SU-DHL-6 (cell line): ENCODE measurements at regions not wholly inside any gene's neighbourhood (a gene's known extent, or its start where the extent isn't known, plus 50 kb on each side); places are given as distances from the start of the nearest gene placed in this dataset.

Experiments
- H2AFZ ChIP-seq: fragments of 200-600 bp; sonication (generic); 2 replicates; pipeline ENCODE4 v1.6.1; 2014; ENCODE audit warnings: low read depth, mild to moderate bottlenecking, moderate library complexity, mixed read lengths, antibody characterized with exemption, low read length; ENCODE audit not compliant: severe bottlenecking
- H3F3A ChIP-seq: fragments of 200-600 bp; shearing (Covaris generic); 2 replicates; pipeline ENCODE4 v1.6.0; 2016; ENCODE audit warnings: antibody characterized with exemption, mild to moderate bottlenecking; ENCODE audit not compliant: insufficient read depth
- H3K27ac ChIP-seq: fragments of 200-600 bp; sonication (generic); 2 replicates; pipeline ENCODE4 v1.5.1; 2016; ENCODE audit warnings: low read depth, mild to moderate bottlenecking, low read length, moderate library complexity, mixed read lengths
- H3K27me3 ChIP-seq: fragments of 200-600 bp; sonication (generic), shearing (Covaris generic); 2 replicates; pipeline ENCODE4 v1.6.0; 2014; ENCODE audit warnings: mild to moderate bottlenecking, low read length
- H3K36me3 ChIP-seq: fragments of 200-600 bp; sonication (generic); 2 replicates; pipeline ENCODE4 v1.6.1; 2014; ENCODE audit warnings: mild to moderate bottlenecking, low read length, mixed read lengths
- H3K4me2 ChIP-seq: fragments of 300-600, 200-600 bp; shearing (Covaris generic), sonication (generic); 2 replicates; pipeline ENCODE4 v1.6.0; 2014; ENCODE audit warnings: low read length, low read depth, mild to moderate bottlenecking; ENCODE audit not compliant: poor library complexity, severe bottlenecking
- H3K4me3 ChIP-seq: fragments of 200-600 bp; sonication (generic); 2 replicates; pipeline ENCODE4 v1.5.1; 2014; ENCODE audit warnings: antibody characterized with exemption, low read length, mild to moderate bottlenecking, mixed read lengths; ENCODE audit not compliant: insufficient read depth, poor library complexity, severe bottlenecking
- H3K79me2 ChIP-seq: fragments of 200-600 bp; sonication (generic); 2 replicates; pipeline ENCODE4 v1.6.1; 2014; ENCODE audit warnings: mild to moderate bottlenecking, low read length, moderate library complexity; ENCODE audit not compliant: insufficient read depth
- H3K9ac ChIP-seq: fragments of 200-600 bp; sonication (generic); 2 replicates; pipeline ENCODE4 v1.7.0; 2014; ENCODE audit warnings: mild to moderate bottlenecking, low read length
- H3K9me2 ChIP-seq: fragments of 200-600 bp; sonication (generic); replicated peaks from 2 replicates; pipeline ENCODE4 v1.6.1; 2014; ENCODE audit warnings: low read length; ENCODE audit not compliant: insufficient read depth
- H3K9me3 ChIP-seq: fragments of 200-600 bp; sonication (generic); 2 replicates; pipeline ENCODE4 v1.6.1; 2014; ENCODE audit warnings: low read length, mixed read lengths; ENCODE audit not compliant: insufficient read depth
- H4K20me1 ChIP-seq: fragments of 200-600 bp; sonication (generic); 2 replicates; pipeline ENCODE4 v1.6.1; 2014; ENCODE audit warnings: low read depth, mild to moderate bottlenecking, antibody characterized with exemption, low read length, moderate library complexity, mixed read lengths
- EZH2phosphoT487 ChIP-seq: fragments of 200-600 bp; sonication (generic), shearing (Covaris generic); conservative IDR thresholded peaks from 2 replicates; pipeline ENCODE4 v1.6.1; 2018; ENCODE audit warnings: mild to moderate bottlenecking, antibody characterized with exemption, low read length, moderate library complexity, mixed read lengths
- TF ChIP-seq, protein P1 (sequence below): fragments of 200-600 bp; sonication (generic); IDR thresholded peaks from one replicate; pipeline ENCODE4 v1.5.1; 2017; ENCODE audit warnings: antibody characterized with exemption, mild to moderate bottlenecking, low read length, moderate library complexity; ENCODE audit not compliant: insufficient read depth, poor library complexity, severe bottlenecking

DNA sequence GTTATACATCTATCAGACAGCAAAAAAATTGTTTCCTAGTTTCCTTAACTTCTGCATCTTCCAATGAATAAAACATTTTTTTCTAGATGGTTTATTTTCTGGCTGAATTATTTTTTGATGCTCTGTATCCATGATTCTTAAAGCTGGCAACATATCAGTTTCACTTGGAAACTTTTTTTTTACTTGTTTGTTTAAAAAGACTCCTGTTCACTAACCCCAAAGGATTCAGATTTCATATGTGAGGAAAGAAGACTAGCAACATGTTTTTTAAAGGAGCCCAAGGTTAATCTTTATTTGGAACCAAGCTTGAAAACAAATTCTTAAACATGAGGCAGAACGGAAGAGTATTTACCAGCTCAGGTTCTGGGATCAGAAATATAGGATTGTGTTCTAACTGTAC lies 632.3 kb downstream of the SLITRK6 start:
- Histone ChIP-seq H3K36me3 (no peaks in the 10 kb centered on the region), H3K27me3 (no peaks in the 10 kb centered on the region), H3K4me2 (no peak overlapping the region), H4K20me1 (no peaks in the 10 kb centered on the region), H3F3A (no peaks in the 10 kb centered on the region), H3K79me2 (no peaks in the 10 kb centered on the region), H3K9me3 (peaks cover 8% of the 10 kb centered on the region; the same call in 1 of the 2 replicates), H2AFZ (no peak overlapping the region), H3K27ac (no peak overlapping the region), H3K4me3 (no peak overlapping the region), H3K9ac (no peak overlapping the region), H3K9me2 (no peaks in the 10 kb centered on the region)
- TF ChIP-seq, protein P1, sequence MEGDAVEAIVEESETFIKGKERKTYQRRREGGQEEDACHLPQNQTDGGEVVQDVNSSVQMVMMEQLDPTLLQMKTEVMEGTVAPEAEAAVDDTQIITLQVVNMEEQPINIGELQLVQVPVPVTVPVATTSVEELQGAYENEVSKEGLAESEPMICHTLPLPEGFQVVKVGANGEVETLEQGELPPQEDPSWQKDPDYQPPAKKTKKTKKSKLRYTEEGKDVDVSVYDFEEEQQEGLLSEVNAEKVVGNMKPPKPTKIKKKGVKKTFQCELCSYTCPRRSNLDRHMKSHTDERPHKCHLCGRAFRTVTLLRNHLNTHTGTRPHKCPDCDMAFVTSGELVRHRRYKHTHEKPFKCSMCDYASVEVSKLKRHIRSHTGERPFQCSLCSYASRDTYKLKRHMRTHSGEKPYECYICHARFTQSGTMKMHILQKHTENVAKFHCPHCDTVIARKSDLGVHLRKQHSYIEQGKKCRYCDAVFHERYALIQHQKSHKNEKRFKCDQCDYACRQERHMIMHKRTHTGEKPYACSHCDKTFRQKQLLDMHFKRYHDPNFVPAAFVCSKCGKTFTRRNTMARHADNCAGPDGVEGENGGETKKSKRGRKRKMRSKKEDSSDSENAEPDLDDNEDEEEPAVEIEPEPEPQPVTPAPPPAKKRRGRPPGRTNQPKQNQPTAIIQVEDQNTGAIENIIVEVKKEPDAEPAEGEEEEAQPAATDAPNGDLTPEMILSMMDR, result no peak
- TF ChIP-seq EZH2phosphoT487, result no peak

DNA sequence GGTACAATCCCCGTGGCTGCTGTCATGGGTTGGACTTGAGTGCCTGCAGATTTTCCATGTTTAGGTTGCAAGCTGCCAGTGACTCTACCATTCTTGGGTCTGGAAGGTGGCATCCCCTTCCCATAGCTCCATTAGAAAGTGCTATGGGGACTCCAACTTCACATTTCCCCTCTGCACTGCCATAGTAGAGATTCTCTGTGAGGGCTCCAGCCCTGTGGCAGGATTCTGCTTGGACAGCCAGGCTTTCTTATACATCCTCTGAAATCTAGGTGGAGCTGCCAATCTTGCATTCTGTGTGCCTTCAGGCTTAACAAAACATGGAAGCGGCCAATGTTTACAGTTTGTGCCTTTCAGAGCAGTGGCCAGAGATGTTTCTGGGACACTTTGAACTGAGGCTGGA lies 636.2 kb downstream of the SLITRK6 start:
- Histone ChIP-seq H3K27me3 (no peaks in the 10 kb centered on the region), H3K9me3 (peaks cover 8% of the 10 kb centered on the region; the same call in 1 of the 2 replicates), H3K36me3 (no peaks in the 10 kb centered on the region), H4K20me1 (no peaks in the 10 kb centered on the region), H3F3A (no peaks in the 10 kb centered on the region), H3K27ac (no peak overlapping the region), H3K4me3 (no peak overlapping the region), H3K4me2 (no peak overlapping the region), H3K9ac (no peak overlapping the region), H3K79me2 (no peaks in the 10 kb centered on the region), H3K9me2 (no peaks in the 10 kb centered on the region), H2AFZ (no peak overlapping the region)
- no peak for TF ChIP-seq EZH2phosphoT487
- TF ChIP-seq, protein P1, result no peak

DNA sequence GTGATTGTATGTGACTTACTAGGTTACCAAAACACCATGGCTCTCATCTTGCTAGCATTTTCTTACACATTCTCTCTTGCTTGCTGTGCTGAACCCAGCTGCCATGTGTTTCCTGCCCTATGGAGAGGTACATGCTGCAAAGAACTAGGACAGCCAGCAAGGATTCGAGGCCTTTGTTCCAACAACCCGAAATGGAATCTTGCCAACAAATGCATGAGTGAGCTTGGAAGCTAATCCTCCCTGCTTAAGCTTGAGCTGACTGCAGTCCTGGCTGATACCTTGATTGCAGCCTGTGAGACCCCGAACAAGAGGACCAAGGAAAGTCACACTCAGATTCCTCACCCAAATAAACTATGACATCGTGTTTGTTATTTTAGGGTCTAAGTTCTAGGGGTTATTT lies 651.2 kb downstream of the SLITRK6 start:
- Histone ChIP-seq H2AFZ (no peak overlapping the region), H3K27me3 (no peaks in the 10 kb centered on the region), H4K20me1 (no peaks in the 10 kb centered on the region), H3K79me2 (no peaks in the 10 kb centered on the region), H3K9me2 (no peaks in the 10 kb centered on the region), H3K27ac (no peak overlapping the region), H3K9ac (no peak overlapping the region), H3K9me3 (no peaks in the 10 kb centered on the region), H3F3A (no peaks in the 10 kb centered on the region), H3K36me3 (no peaks in the 10 kb centered on the region), H3K4me2 (no peak overlapping the region), H3K4me3 (no peak overlapping the region)
- TF ChIP-seq EZH2phosphoT487, result no peak
- TF ChIP-seq, protein P1, result no peak
